GM12874 (cell line): ENCODE measurements at regions not wholly inside any gene's neighbourhood (a gene's known extent, or its start where the extent isn't known, plus 50 kb on each side); places are given as distances from the start of the nearest gene placed in this dataset.

ENCODE experiments used
- TF ChIP-seq, protein P1 (sequence below): IDR thresholded peaks from 2 replicates; pipeline ENCODE4 v1.5.1; 2011; ENCODE audit warnings: low read depth, mild to moderate bottlenecking, control low read depth, low read length, moderate library complexity; ENCODE audit not compliant: insufficient read depth

GRCh38 chr15:95834028-95834804, 496.3 kb upstream of the NR2F2 start:
- TF ChIP-seq, protein P1, sequence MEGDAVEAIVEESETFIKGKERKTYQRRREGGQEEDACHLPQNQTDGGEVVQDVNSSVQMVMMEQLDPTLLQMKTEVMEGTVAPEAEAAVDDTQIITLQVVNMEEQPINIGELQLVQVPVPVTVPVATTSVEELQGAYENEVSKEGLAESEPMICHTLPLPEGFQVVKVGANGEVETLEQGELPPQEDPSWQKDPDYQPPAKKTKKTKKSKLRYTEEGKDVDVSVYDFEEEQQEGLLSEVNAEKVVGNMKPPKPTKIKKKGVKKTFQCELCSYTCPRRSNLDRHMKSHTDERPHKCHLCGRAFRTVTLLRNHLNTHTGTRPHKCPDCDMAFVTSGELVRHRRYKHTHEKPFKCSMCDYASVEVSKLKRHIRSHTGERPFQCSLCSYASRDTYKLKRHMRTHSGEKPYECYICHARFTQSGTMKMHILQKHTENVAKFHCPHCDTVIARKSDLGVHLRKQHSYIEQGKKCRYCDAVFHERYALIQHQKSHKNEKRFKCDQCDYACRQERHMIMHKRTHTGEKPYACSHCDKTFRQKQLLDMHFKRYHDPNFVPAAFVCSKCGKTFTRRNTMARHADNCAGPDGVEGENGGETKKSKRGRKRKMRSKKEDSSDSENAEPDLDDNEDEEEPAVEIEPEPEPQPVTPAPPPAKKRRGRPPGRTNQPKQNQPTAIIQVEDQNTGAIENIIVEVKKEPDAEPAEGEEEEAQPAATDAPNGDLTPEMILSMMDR: no peak

DNA sequence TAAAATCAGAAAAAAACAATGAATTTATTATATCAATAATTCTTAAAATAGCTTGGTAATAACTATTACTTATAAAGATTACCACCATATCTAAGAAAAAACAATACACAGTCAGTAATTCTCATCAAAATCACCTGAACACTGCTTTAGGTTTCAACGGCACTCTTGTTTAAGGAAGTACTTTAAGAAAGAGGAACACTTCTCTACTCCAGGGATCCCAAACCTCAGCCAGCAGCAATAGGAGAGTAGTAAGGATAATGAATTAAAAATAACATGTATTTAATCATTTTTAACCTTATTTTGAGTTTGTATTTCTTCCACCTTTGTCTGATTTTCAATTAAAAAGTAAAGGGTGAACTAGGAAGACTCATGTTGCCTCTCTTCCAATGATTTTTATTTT, 494.0 kb upstream of the NR2F2 start:
- TF ChIP-seq, protein P1: no peak

- TF ChIP-seq, protein P1: no peak
Observed at GRCh38 chr15:95837341-95838004, 493.0 kb upstream of the NR2F2 start.

- TF ChIP-seq, protein P1: no peak
Observed at GRCh38 chr15:95839367-95839782, 491.1 kb upstream of the NR2F2 start.

DNA sequence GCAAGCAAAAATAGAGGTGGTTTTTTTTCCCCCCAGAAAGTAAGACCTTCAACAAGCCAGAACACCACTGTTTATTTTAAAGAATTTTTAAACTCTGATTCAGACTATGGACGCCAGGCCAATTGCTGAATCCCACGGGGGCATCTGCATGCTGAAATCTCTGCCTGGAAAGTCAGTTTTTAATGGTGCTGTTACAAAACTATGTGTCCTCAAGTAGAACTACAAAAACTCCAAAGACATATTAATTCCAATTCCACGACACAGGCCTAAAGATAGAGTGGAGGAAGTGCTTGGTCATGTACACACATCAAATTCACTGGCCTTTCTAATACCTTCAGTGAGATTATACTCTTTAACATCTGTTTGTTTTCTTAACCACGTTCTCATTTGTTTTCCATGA, 490.5 kb upstream of the NR2F2 start:
- TF ChIP-seq, protein P1: no peak

DNA sequence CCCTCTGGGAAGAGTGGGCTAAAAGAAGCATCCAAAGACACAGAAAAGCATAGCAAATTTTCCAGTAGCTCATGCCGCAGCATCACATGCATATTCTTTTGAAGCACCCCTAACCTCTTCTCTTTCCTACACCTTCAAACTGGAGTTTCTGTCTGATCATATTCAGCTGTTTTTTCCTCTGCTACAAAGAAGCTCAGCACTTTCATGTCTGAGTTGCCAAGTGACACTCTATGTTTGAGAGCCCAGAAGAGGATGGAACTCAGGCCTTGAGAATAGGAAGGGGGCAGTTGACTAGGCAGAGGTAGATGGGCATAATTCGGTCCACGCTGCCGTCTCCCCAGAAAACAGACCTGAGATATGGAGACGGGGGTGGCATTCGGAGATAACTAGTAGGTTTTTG, 489.6 kb upstream of the NR2F2 start:
- TF ChIP-seq, protein P1: no peak

GRCh38 chr15:95842576-95842975, 487.9 kb upstream of the NR2F2 start:
- TF ChIP-seq, protein P1: no peak
